Karpas-422 (cell line): ENCODE measurements at regions not wholly inside any gene's neighbourhood (a gene's known extent, or its start where the extent isn't known, plus 50 kb on each side); places are given as distances from the start of the nearest gene placed in this dataset.

Experiments used
- DNase-seq: peaks from one replicate; pipeline ENCODE4 v3.0.0-alpha.2; 2015
- H2AFZ ChIP-seq: fragments of 200-600 bp; sonication (generic); 2 replicates; pipeline ENCODE4 v1.6.1; 2014; ENCODE audit warnings: antibody characterized with exemption, low read length, mixed read lengths
- H3K27ac ChIP-seq: fragments of 200-600 bp; sonication (generic); 2 replicates; pipeline ENCODE4 v1.5.1; 2014; ENCODE audit warnings: mild to moderate bottlenecking, low read length, moderate library complexity
- H3K27me3 ChIP-seq: fragments of 200-600 bp; sonication (generic); 2 replicates; pipeline ENCODE4 v1.6.1; 2014; ENCODE audit warnings: low read length, mixed read lengths
- H3K36me3 ChIP-seq: fragments of 200-600 bp; sonication (generic); 2 replicates; pipeline ENCODE4 v1.6.1; 2014; ENCODE audit warnings: low read length, mixed read lengths; ENCODE audit not compliant: insufficient read depth
- H3K4me1 ChIP-seq: fragments of 200-600 bp; sonication (generic); 2 replicates; pipeline ENCODE4 v1.6.1; 2014; ENCODE audit warnings: mild to moderate bottlenecking, low read length, mixed read lengths
- H3K4me2 ChIP-seq: fragments of 200-600 bp; sonication (generic); 2 replicates; pipeline ENCODE4 v1.6.1; 2014; ENCODE audit warnings: low read length, low read depth, mild to moderate bottlenecking; ENCODE audit not compliant: poor library complexity, severe bottlenecking
- H3K4me3 ChIP-seq: fragments of 200-600 bp; sonication (generic); 2 replicates; pipeline ENCODE4 v1.5.1; 2014; ENCODE audit warnings: mild to moderate bottlenecking, antibody characterized with exemption, low read length, mixed read lengths
- H3K79me2 ChIP-seq: fragments of 200-600 bp; sonication (generic); 2 replicates; pipeline ENCODE4 v1.6.1; 2014; ENCODE audit warnings: mild to moderate bottlenecking, low read length, mixed read lengths
- H3K9ac ChIP-seq: fragments of 200-600 bp; sonication (generic); 2 replicates; pipeline ENCODE4 v1.6.0; 2014; ENCODE audit warnings: low read length
- H3K9me2 ChIP-seq: fragments of 200-600 bp; sonication (generic), shearing (Covaris generic); replicated peaks from 2 replicates; pipeline ENCODE4 v1.6.0; 2014; ENCODE audit warnings: mild to moderate bottlenecking, low read length, moderate library complexity; ENCODE audit not compliant: insufficient read depth
- H3K9me3 ChIP-seq: fragments of 300-700, 200-600 bp; sonication (generic); 2 replicates; pipeline ENCODE4 v1.6.1; 2014; ENCODE audit warnings: low read length, mixed read lengths
- H4K20me1 ChIP-seq: fragments of 200-600 bp; sonication (generic); 2 replicates; pipeline ENCODE4 v1.6.1; 2014; ENCODE audit warnings: mild to moderate bottlenecking, antibody characterized with exemption, low read length, low read depth; ENCODE audit not compliant: insufficient read depth

GRCh38 chr2:234690569-234691213 is 193.8 kb upstream of the ARL4C start:
- H3K27ac ChIP-seq = no peak overlapping the region
- DNase-seq = no peak
- H3K4me3 ChIP-seq = no peak overlapping the region
- no peak overlapping the region for H2AFZ ChIP-seq
- H3K4me2 ChIP-seq = no peak overlapping the region
- H3K9me3 ChIP-seq = no peaks in the 10 kb centered on the region
- H3K4me1 ChIP-seq = no peaks in the 10 kb centered on the region
- H4K20me1 ChIP-seq = no peaks in the 10 kb centered on the region
- H3K79me2 ChIP-seq = no peaks in the 10 kb centered on the region
- no peaks in the 10 kb centered on the region for H3K9me2 ChIP-seq
- no peak overlapping the region for H3K9ac ChIP-seq
- H3K36me3 ChIP-seq = no peaks in the 10 kb centered on the region
- H3K27me3 ChIP-seq = no peaks in the 10 kb centered on the region

GRCh38 chr2:234689911-234690379 is 193.1 kb upstream of the ARL4C start:
- Histone ChIP-seq H3K4me2 (no peak overlapping the region), H3K27ac (no peak overlapping the region), H3K9me3 (no peaks in the 10 kb centered on the region), H3K9me2 (no peaks in the 10 kb centered on the region), H3K4me1 (no peaks in the 10 kb centered on the region), H3K9ac (no peak overlapping the region), H3K27me3 (no peaks in the 10 kb centered on the region), H4K20me1 (no peaks in the 10 kb centered on the region), H3K4me3 (no peak overlapping the region), H2AFZ (no peak overlapping the region), H3K79me2 (no peaks in the 10 kb centered on the region), H3K36me3 (no peaks in the 10 kb centered on the region)
- no peak for DNase-seq

- no peaks in the 10 kb centered on the region for H3K9me2 ChIP-seq
- no peak overlapping the region for H3K4me3 ChIP-seq
- no peak overlapping the region for H3K4me2 ChIP-seq
- no peaks in the 10 kb centered on the region for H3K4me1 ChIP-seq
- no peak overlapping the region for H3K27ac ChIP-seq
- H4K20me1 ChIP-seq = no peaks in the 10 kb centered on the region
- H2AFZ ChIP-seq = no peak overlapping the region
- no peaks in the 10 kb centered on the region for H3K79me2 ChIP-seq
- no peaks in the 10 kb centered on the region for H3K36me3 ChIP-seq
- H3K9ac ChIP-seq = no peak overlapping the region
- DNase-seq = no peak
- no peaks in the 10 kb centered on the region for H3K27me3 ChIP-seq
- H3K9me3 ChIP-seq = no peaks in the 10 kb centered on the region
These were observed 191.0 kb upstream of the ARL4C start for GRCh38 chr2:234687718-234688475.

GRCh38 chr2:234686088-234686890 is 189.4 kb upstream of the ARL4C start:
- no peaks in the 10 kb centered on the region for H4K20me1 ChIP-seq
- H3K36me3 ChIP-seq = no peaks in the 10 kb centered on the region
- H3K9ac ChIP-seq = no peak overlapping the region
- no peaks in the 10 kb centered on the region for H3K79me2 ChIP-seq
- H3K4me2 ChIP-seq = no peak overlapping the region
- no peaks in the 10 kb centered on the region for H3K9me2 ChIP-seq
- no peak overlapping the region for H3K4me3 ChIP-seq
- H3K4me1 ChIP-seq = no peaks in the 10 kb centered on the region
- no peaks in the 10 kb centered on the region for H3K9me3 ChIP-seq
- H3K27ac ChIP-seq = no peak overlapping the region
- H3K27me3 ChIP-seq = no peaks in the 10 kb centered on the region
- no peak overlapping the region for H2AFZ ChIP-seq
- no peak for DNase-seq

GRCh38 chr2:234684466-234684865 is 187.6 kb upstream of the ARL4C start:
- DNase-seq = no peak
- Histone ChIP-seq H3K4me1 (no peaks in the 10 kb centered on the region), H3K9me2 (no peaks in the 10 kb centered on the region), H3K4me3 (no peak overlapping the region), H3K27ac (no peak overlapping the region), H4K20me1 (no peaks in the 10 kb centered on the region), H3K9me3 (no peaks in the 10 kb centered on the region), H3K4me2 (no peak overlapping the region), H3K36me3 (no peaks in the 10 kb centered on the region), H2AFZ (no peak overlapping the region), H3K27me3 (no peaks in the 10 kb centered on the region), H3K79me2 (no peaks in the 10 kb centered on the region), H3K9ac (no peak overlapping the region)

- no peaks in the 10 kb centered on the region for H4K20me1 ChIP-seq
- no peaks in the 10 kb centered on the region for H3K36me3 ChIP-seq
- no peak for DNase-seq
- H3K4me3 ChIP-seq = no peak overlapping the region
- H3K9me3 ChIP-seq = no peaks in the 10 kb centered on the region
- no peaks in the 10 kb centered on the region for H3K4me1 ChIP-seq
- no peak overlapping the region for H3K4me2 ChIP-seq
- H3K27ac ChIP-seq = no peak overlapping the region
- no peaks in the 10 kb centered on the region for H3K79me2 ChIP-seq
- no peaks in the 10 kb centered on the region for H3K9me2 ChIP-seq
- no peak overlapping the region for H3K9ac ChIP-seq
- no peak overlapping the region for H2AFZ ChIP-seq
- no peaks in the 10 kb centered on the region for H3K27me3 ChIP-seq
These were observed 187.1 kb upstream of the ARL4C start for GRCh38 chr2:234683950-234684349.

DNA sequence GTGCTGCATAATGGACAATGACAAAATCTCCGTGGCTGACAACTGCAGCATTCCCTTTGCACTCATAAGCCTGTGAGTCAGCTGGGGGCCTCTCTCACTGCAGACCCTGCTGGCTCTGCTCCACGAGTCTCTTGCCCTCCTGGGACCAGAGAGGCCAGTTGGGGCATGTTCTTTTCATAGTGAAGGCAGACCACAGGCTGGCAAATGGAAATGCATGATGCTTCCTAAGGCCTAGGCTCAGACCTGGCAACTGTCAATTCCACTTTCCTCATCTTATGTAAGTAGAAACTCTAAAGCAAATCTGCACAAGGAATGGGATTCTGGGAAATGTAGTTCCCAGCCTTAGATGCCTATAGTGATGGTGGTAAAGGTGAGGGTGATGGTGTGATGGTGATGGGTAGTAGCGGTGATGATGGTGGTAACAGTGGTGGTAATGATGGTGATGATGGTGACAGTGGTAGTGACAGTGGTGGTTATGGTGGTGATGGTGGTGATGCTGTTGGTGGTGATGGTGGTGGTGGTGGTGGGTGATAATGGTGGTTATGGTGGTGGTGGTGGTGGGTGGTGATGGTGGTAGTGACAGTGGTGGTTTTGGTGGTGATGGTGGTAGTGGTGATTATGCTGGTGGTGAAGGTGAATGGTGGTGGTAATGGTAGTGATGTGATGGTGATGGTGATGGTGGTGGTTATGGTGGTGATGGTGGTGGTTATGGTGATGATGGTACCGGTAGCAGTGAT is 185.8 kb upstream of the ARL4C start:
- Histone ChIP-seq H4K20me1 (no peaks in the 10 kb centered on the region), H3K79me2 (no peaks in the 10 kb centered on the region), H3K36me3 (no peaks in the 10 kb centered on the region), H3K4me2 (no peak overlapping the region), H3K9me2 (no peaks in the 10 kb centered on the region), H3K4me3 (no peak overlapping the region), H3K4me1 (no peaks in the 10 kb centered on the region), H2AFZ (no peak overlapping the region), H3K27me3 (no peaks in the 10 kb centered on the region), H3K9me3 (no peaks in the 10 kb centered on the region), H3K27ac (no peak overlapping the region), H3K9ac (no peak overlapping the region)
- no peak for DNase-seq
